GM18519 (cell line): ENCODE measurements at regions not wholly inside any gene's neighbourhood (a gene's known extent, or its start where the extent isn't known, plus 50 kb on each side); places are given as distances from the start of the nearest gene placed in this dataset.

Experiments
- ATAC-seq: cut with Tn5 transposase; IDR thresholded peaks from one replicate; pipeline ENCODE4 v1.9.1; 2021; ENCODE audit warnings: mild to moderate bottlenecking, moderate library complexity; ENCODE audit not compliant: unreplicated experiment, low FRiP score

- no peak for ATAC-seq
Measured at GRCh38 chr1:193308438-193308837, 122.0 kb upstream of the B3GALT2 start.

DNA sequence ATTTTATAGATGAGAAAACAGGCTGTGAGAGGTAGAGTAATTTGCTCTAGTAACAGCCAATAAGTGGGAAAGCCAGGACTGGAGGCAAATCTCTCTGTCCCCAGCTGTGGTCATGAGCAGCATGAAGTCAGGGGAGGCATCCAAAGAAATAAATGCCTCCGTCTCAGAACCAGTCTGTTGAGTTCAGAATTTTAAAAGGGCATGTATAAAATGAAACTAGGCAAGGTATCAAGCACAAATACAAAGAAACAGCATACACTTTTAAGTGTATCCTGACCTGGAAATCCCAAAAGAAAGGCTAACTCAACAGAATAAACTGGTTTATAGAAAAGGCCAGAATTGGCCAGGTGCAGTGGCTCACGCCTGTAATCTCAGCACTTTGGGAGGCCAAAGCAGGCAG lies 120.0 kb upstream of the B3GALT2 start:
- ATAC-seq: no peak
